OCI-LY1 (cell line): ENCODE measurements at regions not wholly inside any gene's neighbourhood (a gene's known extent, or its start where the extent isn't known, plus 50 kb on each side); places are given as distances from the start of the nearest gene placed in this dataset.

ENCODE experiments used
- EZH2 ChIP-seq: fragments of 200-600 bp; sonication (generic), shearing (Covaris generic); IDR thresholded peaks from 2 replicates; pipeline ENCODE4 v1.8.0; 2017; ENCODE audit warnings: borderline replicate concordance, mixed run types, mild to moderate bottlenecking, antibody characterized with exemption, low read length, moderate library complexity, mixed read lengths
- TF ChIP-seq, protein P1 (sequence below): fragments of 200-600 bp; sonication (generic), shearing (Covaris generic); IDR thresholded peaks from 2 replicates; pipeline ENCODE4 v1.5.1; 2017; ENCODE audit warnings: mild to moderate bottlenecking, antibody characterized with exemption, low read length, moderate library complexity, mixed read lengths

DNA sequence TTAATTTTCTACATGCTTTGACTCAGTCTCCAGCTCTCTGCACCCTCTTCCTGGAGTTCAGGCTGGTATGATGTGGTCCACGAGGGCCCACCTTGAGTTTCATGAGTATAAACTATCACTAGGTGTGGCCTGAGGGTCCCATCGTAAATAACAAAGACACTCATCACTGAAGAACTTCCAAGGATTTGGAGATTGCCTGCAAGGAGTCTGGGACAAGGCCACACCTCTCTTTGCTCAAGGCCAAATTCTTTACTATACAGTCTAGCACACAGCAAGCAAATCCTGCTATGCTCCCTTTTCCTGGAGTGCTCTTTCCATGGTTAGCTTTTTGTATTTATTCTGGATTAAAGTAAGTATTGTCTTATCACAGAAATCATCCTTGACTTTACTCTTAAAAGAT, 271.9 kb downstream of the SLC16A7 start:
- TF ChIP-seq, protein P1, sequence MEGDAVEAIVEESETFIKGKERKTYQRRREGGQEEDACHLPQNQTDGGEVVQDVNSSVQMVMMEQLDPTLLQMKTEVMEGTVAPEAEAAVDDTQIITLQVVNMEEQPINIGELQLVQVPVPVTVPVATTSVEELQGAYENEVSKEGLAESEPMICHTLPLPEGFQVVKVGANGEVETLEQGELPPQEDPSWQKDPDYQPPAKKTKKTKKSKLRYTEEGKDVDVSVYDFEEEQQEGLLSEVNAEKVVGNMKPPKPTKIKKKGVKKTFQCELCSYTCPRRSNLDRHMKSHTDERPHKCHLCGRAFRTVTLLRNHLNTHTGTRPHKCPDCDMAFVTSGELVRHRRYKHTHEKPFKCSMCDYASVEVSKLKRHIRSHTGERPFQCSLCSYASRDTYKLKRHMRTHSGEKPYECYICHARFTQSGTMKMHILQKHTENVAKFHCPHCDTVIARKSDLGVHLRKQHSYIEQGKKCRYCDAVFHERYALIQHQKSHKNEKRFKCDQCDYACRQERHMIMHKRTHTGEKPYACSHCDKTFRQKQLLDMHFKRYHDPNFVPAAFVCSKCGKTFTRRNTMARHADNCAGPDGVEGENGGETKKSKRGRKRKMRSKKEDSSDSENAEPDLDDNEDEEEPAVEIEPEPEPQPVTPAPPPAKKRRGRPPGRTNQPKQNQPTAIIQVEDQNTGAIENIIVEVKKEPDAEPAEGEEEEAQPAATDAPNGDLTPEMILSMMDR = no peak
- TF ChIP-seq EZH2 = no peak
